OCI-LY3 (cell line): ENCODE measurements at regions not wholly inside any gene's neighbourhood (a gene's known extent, or its start where the extent isn't known, plus 50 kb on each side); places are given as distances from the start of the nearest gene placed in this dataset.

ENCODE experiments used
- CTCF ChIP-seq: fragments of 200-600, 300-600 bp; sonication (generic); IDR thresholded peaks from 2 replicates; pipeline ENCODE4 v1.5.1; 2014; ENCODE audit warnings: antibody characterized with exemption, low read length, low read depth
- EZH2phosphoT487 ChIP-seq: fragments of 200-600 bp; shearing (Covaris generic); IDR thresholded peaks from 2 replicates; pipeline ENCODE4 v1.6.1; 2018; ENCODE audit warnings: antibody characterized with exemption, mixed run types, low read depth

DNA sequence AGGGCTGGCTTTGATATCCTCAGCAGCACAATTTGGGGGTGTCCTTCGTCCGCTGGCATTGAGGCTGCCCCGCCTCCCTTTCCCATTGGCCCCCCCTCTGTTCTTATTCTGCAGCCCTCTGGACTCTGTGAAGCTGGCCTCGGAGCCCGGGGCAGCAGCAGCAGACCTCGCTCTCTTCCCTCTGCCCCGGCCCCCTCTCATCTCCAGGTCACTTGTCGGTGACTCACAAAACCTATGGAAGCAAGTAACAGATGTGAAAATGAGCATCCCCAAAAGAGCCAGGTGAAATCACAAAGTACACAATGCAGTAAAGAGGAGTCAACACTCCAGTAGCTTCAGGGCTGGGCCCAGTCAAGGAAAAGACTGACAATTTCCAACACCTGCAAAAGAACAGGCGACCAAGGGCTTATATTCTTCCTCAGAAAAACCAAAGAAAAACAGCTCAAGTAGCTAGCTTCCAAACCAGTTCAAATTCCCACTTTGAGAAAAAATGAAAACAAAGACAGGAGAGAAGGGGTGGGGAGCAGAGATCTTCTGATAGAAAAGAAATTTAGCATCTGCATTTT lies 97.5 kb downstream of the ZNF608 start:
- TF ChIP-seq EZH2phosphoT487 (no peak), CTCF (no peak)
